HG03159 (cell line): ENCODE measurements at regions not wholly inside any gene's neighbourhood (a gene's known extent, or its start where the extent isn't known, plus 50 kb on each side); places are given as distances from the start of the nearest gene placed in this dataset.

Source experiments
- ATAC-seq: cut with Tn5 transposase; IDR thresholded peaks from one replicate; pipeline ENCODE4 v1.9.1; 2021; ENCODE audit warnings: mild to moderate bottlenecking, moderate library complexity; ENCODE audit not compliant: unreplicated experiment

DNA sequence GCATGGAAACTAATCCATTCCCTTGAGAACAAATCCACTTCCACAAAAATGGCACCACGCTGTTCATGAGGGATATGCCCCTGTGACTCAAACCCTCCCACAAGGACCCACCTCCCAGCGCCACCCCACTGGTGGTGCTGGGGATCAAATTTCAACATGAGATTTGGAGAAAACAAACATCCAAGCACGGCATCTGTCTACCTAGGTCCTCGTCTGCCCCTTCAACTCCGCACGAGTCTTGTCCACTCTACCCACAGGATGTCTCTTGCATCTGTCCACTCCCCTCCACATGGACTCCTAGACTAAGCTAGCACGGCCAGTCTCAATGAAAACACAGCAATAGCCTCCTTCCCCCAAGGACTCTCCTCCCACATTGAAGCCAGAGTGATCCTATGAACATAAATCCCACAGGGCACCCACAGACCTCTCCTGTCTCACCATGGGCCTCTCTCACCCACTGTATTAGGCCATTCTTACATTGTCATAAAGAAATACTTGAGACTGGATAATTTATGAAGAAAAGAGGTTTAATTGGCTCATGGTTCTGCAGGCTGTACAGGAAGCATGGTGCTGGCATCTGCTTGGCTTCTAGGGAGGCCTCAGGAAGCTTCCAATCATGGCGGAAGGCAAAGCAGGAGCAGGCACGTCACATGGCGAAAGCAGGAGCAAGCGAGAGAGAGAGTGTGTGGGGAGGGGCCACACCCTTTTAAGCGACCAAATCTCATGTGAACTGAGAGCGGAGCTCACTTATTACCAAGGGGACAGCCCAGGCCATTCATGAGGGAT, 101.4 kb downstream of the TOMM20 start:
- no peak for ATAC-seq

DNA sequence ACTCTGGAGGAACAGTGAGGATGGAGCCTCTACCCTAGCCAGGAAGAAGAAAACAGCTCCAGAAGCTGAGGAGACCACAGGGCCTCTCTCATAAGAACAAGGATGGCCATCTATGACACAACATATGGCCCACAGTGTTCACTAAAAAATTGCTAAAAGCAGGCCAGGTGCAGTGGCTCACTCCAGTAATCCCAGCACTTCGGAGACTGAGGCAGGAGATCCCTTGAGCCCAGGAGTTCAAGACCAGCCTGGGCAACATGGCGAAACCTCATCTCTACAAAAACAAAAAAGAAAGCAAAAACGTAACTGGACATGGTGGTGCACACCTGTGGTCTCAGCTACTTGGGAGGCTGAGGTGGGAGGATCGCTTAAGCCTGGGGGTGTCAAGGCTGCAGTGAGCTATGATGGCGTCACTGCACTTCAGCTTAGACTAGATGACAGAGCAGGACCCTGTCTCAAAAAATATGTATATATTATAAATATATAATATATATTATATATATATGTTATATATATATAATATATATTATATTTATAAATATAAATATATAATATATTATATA, 103.1 kb downstream of the TOMM20 start:
- ATAC-seq: no peak

DNA sequence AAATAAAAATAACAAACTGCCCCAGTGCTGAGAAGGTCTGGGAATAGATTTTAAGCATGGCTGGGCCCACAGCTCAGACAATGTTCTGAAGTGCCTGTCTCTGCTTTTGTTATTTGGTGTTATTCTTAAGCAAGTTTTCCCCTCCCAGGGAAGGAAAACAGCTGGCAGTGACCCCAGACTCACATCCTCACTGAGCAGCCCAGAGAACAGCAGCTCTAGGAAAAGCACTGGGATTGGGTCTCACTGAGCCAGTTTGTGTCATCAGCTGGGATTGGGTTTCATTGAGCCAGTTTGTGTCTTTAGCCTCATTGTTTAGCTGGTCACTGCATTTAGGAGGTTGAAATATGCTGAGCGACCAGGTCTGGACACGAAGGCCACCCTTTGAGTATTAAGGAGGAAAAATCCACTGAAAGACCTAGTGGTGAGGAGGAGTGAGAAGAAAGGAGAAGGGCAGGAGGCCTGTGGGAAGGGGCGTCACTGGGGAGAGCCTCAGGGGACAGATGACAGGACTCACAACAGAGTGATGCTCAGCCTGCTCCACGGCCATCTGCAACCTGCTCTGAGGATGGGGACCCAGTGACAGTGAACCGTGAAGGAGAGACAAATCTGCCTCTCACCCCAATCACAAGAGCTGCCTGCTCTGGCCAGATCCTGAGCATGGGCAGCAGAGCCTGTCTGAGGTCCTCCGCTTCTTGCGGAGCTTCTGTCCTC, 103.8 kb downstream of the TOMM20 start:
- ATAC-seq: no peak

DNA sequence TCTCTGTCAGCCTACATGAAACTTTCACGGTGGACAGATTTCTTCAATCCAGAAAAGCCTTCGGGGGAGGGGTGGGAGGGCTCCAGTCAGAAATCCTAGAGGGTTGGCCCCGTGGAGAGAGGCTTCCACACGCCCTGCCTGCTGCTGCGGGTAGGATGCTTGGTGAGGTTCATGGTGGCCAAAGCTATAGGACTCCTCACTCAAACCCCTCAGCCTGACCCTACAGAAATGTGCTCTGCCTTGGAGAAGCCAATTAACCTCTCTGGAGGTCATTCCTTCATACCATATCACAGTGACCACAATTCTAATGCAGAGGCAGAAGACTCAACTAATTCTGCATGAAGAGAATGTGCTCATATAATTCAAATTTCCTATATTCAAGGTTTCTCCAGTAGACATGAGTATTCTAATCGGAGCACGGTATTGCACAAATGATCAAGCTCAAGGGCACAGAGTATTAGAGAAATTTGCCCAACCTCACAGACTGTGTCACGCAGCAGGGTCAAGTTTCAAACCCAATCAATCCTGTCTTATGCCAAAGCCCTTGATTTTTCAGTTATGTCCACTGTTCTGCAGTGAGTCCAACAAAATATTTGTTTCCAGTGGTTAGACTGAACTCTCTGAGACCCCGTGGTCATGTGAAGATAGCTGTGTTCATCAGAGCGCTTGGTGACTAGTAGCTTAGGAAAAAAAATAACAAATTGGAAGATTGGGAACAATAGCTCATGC, 104.8 kb downstream of the TOMM20 start:
- no peak for ATAC-seq

DNA sequence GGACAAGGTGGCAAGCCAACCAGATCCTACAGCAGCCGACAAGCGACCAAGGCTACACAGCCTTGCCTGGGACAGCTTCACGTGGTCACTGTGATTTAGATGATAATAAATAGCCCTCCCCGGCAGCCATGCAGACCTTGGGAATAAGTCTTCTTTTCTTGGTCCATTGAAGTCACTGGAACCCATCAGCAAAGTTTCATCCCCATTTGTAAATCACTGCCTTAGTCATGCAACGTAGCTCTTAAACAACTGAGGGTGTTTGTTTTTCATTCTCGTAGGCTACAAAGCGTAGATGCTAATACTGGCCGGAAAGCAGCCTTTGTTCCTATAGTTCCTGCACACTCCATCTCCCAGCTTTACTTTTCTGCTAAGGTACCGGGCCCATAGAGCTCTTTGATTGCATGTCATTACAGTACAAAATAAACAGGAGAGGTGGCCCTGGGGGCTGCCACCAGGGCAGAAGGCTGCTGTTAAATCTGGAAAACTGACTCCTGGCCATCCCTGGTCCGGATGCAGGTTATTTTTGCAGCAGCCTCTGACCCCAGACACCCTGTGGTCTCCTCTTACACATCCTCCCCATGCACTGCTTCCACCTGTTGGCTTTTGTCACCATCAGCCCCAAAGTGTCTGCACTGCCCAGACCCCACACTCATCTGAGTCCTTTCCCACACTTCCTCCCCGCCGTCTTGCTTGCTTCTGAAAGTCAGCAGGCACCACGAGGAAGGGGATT, 105.5 kb downstream of the TOMM20 start:
- no peak for ATAC-seq

DNA sequence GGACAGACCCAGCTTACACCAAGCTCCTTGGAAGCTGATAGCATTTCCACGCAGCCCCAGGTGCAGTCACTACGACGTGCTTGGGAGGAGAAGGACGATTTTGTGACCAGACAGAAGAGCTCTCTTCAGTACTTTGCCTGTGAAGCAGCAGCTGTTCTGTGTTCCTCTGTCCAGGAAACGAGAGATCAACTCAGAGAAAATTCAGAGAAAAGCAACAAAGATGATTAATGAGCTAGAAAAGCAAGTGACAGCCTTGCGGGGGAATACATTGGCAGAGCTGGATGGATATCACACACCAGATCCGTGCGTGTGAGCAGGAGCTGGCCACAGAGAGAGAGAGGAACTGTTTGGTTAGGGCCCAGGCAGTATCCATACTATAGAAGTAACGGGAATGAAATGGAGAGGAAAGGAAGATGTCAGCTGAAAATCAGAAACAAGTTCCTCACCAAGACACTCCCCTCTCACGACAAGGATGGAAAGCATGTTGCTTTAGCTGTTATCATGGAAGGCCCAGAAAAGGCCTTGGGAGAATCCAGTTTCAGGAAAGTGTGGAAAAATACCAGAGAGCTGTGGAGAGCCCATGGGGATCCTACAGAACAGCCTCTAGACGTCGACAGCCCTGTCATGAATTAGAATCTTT, 106.2 kb downstream of the TOMM20 start:
- no peak for ATAC-seq

DNA sequence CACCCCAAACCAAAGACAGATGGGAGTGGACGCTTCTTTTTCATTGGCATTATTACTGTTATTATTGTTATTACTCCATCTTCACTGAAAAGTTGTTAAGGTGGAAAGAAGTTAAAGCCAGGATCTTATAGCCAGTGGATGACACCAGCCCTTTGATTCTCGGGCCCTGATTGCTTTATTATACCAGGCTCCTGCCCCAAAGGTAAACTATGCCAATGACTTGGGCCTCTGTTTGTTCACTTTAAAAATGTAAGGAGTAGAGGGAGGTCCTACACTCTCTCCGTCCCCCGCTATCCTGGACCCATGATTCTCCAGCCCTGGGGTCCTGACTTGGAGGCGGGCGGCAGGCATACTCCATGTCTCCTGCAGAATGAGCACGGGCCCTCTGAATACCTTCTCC, 106.8 kb downstream of the TOMM20 start:
- no peak for ATAC-seq

DNA sequence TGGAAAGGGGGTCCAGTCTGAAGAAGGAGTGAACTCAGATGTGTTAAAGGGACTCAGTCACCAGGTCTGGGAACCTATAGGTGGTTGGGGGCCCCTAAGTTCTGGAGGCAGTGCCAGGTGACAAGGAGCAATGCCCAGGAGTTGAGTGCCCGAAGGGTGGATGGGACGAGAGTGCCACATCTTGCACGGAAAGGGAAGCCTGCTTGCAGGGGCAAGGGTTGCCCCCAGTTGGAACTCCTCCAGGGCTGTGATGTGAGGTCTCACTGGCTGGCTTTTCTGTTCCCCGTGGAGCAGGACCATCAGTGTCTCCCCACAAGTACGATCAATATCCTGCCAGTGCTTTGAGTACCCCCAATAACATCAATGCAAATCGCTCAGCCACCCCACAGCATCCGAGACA, 107.3 kb downstream of the TOMM20 start:
- ATAC-seq: no peak

DNA sequence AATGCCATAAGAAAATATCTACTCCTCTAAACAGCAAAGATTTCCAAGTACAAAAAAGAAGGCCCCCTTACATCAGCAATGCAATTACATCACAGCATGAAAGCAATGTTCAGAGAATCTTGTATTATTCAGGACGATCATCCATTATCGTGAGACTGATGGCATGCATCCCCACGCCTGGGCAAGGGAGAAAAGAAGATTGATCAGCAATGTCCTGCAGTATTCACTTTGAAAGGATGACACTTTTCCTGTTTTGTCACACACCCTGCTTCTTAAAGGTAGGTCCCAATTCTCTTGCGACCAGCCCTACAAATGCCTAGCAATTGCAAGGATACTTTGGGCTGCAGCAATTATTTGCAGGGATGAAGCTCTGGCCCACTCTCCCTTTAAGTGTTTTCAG, 108.7 kb downstream of the TOMM20 start:
- ATAC-seq: no peak

DNA sequence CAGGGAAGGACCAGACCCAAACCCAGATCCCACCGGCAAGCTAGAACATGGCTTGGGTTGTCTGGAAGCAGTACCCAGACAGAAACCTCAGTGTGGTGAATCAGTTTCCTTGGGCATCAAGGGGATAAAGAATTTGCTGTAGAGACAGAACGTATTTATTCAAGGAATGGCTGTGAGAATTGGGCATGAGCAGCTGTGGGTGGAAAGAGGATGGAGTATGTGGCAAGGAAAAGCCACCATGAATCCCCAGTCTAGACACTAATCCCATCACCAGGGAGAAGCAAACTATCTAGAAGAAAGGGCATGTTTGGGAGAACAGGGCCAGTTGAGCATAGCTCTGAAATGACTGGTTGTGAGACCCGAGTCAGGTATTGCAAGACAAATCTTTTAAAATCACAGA, 109.2 kb downstream of the TOMM20 start:
- ATAC-seq: no peak

DNA sequence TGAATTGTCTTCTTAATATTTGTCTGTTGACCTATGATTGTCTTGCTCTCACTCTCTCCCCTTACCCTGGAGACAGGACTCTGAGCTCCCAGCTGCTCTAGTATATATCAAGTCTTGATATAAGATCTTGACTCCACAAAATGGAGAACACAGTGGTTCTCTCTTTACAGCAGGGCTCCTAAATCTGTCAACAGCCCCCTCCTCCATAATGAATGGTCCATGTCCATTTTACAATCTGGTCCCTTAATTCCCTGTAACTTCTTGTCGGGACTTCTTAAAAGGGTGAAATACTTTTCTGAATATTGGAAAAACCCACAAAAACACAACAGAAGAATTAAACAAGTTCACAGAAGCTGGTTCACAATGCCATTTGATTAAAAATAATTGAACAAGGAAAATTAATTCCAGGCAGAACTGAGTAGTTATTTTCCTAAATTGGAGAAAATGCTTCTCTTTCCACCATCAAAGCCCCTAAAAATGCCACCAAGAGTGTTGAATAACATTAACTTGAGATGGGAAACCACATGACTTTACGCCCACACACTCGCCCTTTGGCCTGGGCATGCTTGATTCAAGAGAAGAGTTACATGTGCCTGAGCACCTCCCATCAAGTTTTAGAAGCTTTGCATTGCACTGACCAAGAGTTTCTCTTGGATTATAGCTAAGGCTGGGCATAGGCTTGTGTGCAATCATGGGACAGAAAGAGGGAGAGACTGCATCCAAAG, 109.8 kb downstream of the TOMM20 start:
- no peak for ATAC-seq

DNA sequence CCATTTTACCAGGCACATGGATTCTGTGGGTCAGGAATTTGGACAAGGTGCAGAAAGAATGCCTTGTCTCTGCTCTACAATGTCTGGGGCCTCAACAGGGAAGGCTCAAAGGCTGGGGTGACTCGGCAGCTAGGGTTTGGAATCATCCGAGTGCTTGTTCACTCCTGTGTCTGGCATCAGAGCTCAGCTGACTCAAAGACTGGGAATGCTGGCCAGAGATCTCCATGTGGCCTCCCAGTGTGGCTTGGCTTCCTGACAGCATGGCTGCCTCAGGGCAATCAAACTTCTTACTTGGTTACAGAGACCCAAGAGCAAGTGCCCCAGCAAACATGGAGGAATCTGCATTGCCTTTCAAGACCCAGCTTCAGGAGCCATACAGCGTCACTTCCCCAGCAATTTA, 110.5 kb downstream of the TOMM20 start:
- ATAC-seq: no peak

DNA sequence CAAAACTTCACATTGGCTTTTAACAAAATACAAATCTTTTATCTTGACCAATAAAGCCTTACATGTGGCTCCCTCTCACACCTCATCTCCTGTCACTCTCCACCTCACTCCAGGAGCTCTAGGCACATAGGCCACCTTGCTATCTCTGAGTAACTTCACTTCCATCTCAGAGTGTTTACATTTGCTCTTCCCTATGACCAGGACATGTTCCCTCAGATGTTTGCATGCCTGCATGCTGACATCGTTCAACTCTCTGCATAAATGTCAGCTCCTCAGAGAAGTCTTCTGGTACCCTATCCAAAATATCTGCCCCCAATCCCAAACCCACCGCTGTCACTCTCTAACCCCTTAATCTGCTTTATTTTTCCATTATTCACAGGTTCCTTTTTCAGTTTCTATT, 110.9 kb downstream of the TOMM20 start:
- ATAC-seq: no peak

DNA sequence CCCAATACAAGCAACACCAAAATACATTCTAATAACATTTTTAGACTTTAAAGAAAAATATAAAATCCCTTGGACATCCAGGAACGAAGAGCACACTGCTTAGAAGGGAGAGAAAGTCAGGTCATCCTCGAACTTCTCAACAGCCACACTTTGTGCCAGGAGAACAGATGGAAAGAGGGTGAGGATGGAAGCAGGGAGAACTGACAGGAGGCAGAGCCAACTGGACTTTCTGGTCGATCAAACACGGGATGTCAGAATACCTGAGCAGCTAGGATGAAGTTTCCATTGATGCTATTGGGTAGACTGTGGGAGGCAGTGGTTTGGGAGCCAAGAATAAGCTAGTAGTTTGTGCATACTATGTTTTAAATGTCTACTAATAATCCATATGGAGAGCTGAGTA, 111.4 kb downstream of the TOMM20 start:
- no peak for ATAC-seq

DNA sequence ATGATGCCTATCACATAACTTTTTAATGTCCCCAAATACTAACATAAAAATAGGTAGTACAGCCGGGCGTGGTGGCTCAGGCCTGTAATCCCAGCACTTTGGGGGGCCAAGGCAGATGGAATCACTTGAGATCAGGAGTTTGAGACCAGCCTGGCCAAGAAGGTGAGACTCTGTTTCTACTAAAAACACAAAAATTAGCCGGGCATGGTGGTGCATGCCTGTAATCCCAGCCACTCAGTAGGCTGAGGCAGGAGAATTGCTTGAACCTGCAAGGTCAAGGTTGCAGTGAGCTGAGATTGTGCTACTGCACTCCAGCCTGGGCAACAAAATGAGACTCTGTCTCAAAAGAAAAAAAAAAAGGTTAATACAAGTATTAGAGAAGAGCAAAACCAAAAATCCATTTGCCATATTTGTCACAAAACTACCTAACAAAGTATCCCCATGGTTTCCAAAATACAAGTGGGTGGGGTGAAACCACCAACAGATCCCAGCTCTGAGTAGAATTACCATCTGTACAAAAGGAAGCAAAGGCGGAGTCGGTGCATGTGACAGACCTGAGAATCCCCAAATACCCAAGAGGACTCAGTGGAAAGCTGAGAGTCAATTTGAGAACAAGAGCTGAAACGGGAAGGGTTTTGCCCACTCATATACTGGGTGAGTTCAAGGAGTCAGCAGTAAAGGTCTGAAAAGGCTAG, 113.2 kb downstream of the TOMM20 start:
- no peak for ATAC-seq

DNA sequence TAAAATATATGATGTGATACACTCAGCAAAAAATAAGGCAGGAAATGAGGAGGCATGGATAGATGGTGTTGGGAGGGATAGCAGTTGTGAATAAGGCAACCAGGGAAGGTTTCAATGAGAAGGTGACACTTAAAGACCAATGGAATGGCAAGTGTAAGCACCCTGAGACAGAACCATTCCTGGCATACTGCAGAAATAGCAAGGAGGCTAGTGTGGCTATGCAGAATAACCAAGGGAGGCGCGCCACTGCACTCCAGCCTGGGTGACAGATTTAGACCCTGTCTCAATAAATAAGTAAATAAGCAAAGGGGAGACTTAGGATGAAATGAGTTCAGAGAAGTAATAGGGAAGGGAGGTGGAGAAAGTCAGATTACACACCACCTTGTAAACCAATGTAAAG, 113.9 kb downstream of the TOMM20 start:
- no peak for ATAC-seq

DNA sequence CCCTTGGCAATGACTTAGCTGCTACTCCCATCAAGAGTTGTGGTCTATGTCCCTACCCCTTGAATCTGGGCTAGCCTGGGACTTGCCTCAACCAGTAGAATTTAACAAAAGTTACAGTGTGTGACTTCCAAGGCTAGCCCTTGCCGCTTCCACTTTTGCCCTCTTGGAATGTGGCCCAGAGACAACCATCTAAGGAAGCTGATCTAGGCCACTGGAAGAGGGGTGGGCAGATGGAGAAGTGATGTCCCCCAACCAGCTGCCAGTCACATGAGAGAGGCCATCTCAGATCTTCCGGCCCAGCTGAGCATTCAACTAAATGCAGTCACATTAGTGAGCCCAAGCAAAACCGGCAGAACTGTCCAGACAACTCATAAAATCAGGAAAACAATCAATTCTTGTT, 115.1 kb downstream of the TOMM20 start:
- ATAC-seq: no peak

DNA sequence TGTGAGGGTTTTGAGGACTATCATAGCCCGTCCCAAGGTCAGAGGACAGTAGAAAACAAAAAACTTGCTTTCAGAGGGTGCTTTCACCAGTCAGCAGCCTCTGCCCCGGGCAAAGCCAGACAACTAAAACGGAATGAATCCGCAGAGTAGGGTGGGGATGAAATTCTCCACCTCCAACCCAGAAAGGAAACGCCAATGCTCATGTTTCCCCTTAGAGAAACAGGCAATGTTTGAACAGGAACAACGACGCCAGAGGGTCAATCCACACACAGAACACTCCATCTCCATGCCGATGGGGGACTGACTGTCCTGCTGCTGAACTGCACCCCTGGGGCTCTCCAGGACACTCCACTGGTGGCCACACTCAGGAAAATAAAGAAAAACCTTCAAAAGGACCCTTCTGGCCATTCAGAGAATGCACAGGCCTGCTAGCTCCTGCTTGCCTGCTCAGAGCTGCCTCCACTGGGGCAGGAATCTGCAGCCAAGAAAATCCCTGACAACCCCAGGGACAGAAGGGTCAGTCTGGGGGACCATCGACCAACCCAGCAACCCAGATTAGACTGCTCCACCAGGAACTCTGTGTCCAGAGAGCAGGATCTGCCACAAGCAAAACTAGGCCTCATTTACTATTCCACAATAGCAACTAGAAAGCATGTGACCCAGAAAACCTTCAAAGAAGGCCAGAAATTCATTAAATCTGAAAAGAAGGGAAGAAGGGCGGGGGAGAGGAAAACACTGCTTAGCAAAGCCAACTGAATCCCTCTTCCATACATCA, 116.0 kb downstream of the TOMM20 start:
- no peak for ATAC-seq
